ENCODE measurements at regions not wholly inside any gene's neighbourhood (a gene's known extent, or its start where the extent isn't known, plus 50 kb on each side); places are given as distances from the start of the nearest gene placed in this dataset.

DNA sequence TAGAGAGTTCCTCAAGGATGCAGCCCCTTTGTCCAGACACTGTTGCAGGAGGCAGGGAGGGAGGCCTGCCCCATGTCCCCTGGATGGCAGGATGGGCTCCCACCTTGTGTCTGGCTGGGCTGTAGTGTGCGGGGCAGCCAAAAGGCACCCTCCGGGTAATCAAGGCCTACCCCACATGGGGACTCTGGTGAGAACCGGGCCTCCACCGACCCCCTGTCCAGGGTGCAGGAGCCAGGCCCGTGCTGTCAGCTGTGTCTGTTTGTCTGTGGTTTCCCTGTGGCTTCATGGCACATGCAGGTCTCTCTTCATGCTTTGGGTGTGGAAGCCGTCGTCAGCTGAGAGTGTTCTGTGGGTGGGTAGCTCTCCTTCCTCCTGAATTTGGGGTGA is 1240.9 kb downstream of the BRD1 start:
- no peak for DNase-seq

DNA sequence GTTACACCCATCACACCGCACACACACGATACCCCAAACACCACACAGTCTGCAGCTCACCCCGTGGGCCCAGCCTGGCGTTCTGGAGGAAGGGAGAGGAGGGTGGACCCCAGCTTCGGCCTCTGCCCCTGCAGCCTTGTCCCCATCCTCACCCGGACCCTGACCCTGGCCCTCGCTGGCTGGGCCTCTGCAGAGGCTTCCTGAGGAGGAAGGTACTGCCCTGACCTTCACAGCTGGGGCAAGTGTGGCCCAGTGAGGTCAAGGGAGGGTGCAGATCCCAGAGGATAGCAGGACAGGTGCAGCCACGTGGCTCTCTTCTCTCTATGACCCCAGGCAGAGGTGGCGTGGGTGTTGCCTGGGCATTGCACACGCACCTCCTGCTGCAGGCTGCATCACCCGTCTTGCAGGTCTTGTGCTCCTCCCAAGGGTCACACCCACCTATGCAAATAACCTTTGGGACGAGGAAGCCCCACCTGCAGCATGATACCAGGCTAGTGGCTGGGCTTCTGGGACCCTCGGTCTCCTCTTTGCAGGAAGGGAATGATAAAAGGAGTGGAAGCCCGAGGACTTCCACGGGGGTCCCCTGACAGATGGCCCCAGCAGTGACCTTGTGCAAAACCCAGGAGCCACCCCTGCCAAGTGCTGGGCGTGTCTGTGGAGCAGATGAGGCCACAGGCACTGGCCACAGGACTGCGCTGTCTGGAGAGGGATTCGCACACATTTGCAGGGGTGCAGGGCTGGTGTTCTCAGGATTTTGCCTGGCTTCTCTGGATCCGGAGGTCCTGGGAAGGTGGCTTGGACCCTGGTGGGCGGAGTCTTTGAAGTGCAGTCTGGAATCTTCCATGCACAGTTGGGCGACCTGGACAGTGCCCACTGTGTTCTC is 1241.5 kb downstream of the BRD1 start:
- no peak for DNase-seq

GRCh38 chr22:48584170-48584569 is 1243.5 kb downstream of the BRD1 start:
- no peak for DNase-seq

GRCh38 chr22:48581796-48582469 is 1245.7 kb downstream of the BRD1 start:
- DNase-seq: no peak

GRCh38 chr22:48581205-48581766 is 1246.4 kb downstream of the BRD1 start:
- no peak for DNase-seq

DNA sequence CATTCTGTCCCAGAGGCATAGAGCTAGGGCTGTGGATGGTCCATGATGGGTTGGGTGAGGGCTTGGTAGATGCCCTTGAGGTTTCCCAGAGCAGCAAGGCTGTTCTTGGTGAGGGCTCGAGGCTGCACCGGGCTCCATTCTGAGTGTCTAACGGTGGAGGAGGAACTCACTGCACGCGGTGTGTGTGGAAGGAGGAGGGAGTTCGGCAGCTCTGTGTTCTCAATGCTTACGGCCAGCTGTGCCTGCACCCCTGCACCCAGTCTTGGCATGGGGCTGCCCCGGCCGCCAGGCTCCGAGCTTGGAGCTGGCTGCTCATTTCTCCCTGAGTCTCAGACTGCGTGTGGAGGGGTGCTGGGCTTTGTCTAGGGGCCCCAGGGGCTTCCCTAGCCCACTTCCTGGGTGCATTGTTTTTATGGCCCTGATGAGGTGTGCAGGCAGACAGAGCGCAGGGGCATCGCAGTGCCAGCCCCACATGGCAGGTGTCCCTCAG is 1247.1 kb downstream of the BRD1 start:
- no peak for DNase-seq

DNA sequence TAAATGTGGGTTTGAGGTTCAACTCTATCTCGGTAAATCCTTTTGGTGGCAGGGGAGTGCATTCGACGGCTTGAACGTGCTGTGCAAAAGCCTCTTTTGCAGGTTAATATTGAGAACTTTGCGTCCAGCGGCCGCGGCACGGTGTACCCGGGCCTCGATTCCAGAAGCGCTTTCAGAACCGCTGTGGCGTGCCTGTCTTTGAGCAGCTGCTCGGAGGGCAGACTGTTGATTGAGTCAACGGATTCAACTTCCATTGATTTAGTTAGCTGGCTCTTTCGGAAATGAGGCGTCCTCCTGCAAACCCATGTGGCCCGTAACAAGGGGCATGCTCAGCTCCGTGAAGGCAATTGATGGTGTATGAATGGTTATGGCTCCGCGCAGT is 1247.8 kb downstream of the BRD1 start:
- no peak for DNase-seq

DNA sequence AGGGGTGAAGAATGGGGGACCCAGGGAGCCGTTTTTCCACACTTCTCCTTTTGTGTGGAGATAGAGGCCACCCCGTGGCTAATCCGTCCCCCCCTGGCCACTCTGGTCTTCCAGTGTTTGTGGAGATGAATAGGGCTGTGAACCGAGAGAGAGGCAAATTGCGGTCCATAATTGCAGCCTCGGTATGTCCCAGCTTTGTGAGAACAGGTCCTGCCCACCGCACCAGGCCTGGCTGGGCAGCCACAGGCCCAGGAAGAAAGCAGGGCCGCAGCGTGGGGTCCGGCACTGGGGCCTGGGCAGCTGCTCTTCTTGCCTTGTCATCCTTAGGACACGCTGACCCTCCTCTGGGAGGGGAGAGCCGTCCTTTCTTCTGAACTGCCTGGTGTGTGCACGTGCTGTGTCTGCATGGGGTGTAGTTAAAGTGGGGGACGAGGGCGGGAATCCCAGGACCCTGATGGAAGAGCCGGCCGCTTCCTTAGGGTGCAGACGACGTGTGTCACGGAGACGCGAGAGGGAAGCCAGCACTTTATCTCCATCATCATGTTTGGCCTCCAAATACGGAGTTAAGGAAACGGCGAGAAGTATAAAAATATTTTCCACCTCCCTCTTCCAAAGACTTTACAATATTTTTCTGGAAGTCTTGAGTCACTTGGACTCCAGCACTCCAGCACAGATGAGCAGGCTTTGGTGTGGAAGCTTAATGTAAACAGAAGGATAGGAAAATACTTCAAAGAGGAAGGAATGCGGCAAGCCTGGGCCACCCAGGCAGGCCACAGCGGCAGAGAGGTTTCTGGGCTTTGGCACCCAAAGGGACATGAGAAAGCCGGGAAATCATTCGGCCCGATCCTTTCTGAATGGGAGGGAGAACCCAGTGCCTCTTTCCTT is 1248.4 kb downstream of the BRD1 start:
- no peak for DNase-seq

GRCh38 chr22:48578138-48579042 is 1249.3 kb downstream of the BRD1 start:
- DNase-seq: no peak

- DNase-seq: no peak
Measured at GRCh38 chr22:48577691-48578090, 1250.0 kb downstream of the BRD1 start.

DNA sequence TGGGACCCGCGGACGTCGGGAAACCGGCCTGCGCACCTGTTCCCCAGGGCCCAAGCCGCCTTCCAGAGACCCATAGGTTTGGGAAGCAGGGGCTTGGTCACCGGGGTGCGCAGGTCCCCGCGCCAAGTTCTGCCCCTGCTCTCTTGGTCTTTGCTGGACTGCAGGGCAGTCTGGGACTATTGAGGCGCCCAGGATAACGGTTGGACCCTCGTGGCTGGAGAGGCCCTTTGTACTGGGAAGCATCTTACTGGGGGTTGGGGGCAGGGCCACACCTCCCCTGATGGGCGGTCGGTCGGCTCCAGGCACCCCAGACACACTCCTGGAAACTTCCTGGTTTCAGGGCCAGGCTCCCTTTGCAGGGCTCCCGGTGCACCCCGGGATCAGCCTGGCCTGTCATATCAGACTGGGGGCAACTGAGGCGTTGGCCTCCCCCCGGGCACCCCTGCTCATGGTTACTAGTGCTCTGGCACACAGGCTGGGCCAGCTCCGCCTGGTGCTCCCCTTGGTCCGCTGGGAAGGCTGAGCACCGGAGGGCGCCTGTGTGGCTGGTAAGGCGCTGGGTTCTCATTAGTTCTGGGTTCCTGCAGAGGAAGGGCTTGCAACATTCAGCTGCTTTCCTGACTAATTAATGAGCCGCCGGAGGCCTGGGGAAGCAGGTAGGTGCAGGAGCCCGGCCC is 1250.5 kb downstream of the BRD1 start:
- no peak for DNase-seq

GRCh38 chr22:48576333-48577013 is 1251.2 kb downstream of the BRD1 start:
- DNase-seq: no peak

DNA sequence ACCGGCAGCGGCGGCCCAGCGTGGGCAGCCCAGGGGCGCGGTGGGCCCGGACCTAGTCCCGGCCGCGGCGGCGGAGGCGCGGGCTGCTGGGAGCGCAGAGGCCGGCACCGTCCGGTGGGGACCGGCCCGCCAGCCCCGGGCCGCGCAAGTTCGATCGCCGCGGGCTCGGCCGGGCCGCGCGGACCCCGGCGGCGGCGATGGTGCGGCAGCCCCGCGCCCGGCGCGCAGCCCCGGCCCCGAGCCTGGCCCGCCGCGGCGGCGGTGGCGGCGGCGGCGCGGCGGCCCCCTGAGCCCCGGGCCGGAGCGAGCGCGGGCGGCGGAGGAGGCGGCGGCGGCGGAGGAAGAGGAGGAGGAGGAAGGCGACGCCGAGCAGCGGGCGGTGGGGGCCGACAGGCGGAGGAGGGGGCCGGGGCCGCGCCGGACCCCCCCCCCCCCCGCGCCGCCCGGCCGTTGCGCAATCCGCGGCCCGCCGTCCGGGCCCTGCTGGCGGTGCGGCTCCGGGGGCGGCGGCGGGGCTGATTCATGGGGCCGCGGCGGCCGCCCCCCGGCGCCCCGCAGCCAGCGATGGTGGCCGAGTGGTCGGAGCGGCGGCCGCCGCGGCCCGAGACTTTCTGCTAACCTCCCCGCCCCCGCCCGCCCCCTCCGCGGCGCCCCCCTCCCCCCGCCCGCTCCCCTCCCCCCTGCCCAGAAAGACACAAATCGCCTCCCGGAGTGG is 1251.9 kb downstream of the BRD1 start:
- no peak for DNase-seq

DNA sequence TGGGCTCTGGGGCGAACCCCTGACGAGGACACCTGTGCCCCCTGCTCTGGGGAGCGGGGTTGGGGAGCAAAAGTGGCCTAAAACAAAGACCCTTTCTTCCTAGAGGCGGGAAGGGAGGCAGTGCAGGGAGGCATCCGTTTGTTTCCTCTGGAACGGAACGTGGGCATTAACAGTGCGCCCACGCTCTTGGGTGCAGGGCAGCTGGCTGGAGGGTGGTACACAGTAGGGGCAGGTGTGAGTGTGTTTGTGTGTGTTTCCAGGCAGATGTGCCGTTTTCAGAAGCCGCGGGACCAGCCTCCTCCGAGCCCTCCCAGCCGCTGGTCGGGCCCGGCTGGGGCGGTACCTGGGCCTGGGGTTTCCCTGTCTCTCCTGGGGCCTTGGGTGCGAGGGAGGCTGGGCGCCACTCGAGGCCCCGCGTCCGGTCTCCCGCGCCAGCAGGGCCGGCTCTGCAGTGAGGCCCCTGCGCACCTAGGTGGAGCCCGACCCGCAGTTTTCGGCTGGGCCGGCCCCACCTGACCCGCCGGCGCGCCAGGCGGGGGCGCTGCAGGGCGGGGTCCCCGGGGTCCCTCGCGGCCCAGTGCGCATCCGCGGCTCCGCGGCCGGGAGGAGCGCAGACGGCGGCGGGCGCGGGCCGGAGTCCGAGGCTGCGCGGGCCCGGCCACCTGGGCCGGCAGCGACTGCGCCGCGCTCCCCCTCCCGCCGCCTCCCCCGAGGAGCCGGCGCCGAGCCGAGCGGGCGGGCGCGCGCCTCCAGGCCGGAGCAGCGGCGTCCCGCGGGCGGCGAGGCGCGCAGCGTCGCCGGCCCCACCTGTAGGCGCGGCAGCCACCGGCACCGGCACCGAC is 1252.7 kb downstream of the BRD1 start:
- DNase-seq: no peak

GRCh38 chr22:48573766-48574165 is 1253.9 kb downstream of the BRD1 start:
- no peak for DNase-seq

DNA sequence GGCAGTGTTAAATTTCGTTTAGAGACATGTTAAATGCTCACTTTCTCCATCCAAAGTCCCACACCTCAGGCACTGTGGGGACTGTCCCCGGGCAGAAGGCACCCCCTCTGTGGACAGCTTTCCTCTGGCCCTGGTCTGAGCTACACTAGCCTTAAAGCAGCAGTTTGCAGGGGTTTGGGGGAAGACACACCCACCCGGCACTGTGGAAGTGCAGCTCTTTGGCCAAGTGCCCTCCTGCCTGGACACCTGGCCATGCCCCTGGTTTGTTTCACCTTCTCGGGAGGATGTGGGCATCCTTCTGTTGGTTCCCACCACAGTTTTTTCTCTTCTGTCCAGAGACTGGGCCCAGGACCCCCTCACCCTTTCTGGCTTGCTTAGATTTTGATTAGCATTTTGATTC is 1254.7 kb downstream of the BRD1 start:
- no peak for DNase-seq

DNA sequence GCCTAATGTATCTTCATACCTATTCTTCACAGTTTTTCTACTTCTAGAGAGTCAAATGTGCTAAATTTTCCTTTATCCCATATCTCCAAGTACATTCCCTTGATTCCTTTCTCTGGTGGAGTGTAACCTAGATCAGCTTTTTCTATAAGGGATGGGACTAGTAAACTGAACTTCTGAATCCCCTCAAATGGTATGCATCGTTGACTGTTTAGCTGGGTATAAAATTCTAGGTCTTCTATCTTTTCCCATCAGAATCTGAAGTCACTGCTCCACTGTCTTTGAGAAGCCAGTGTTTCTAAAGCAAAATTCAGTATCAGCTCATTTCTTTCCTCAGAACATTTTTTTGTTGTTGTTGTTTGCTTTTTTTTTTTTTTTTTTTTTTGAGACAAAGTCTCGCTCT is 1256.8 kb downstream of the BRD1 start:
- DNase-seq: no peak

- DNase-seq: no peak
Measured at GRCh38 chr22:48569476-48570233, 1258.0 kb downstream of the BRD1 start.
